Neural crest cell (in vitro differentiated cells): ENCODE measurements at regions not wholly inside any gene's neighbourhood (a gene's known extent, or its start where the extent isn't known, plus 50 kb on each side); places are given as distances from the start of the nearest gene placed in this dataset.
"Not testable (repeated sequence)": the region's sequence is repeated elsewhere in the genome, so short reads cannot be mapped to it uniquely, and the experiment has no call there.

Source experiments
- DNase-seq: peaks from one replicate; pipeline ENCODE4 v3.0.0; 2021; ENCODE audit warnings: low read depth, mixed read lengths, low spot score
- H3K27ac Mint-ChIP-seq: one replicate; pipeline ENCODE4 v1.8.0; 2021; ENCODE audit warnings: mild to moderate bottlenecking, mixed read lengths; ENCODE audit not compliant: unreplicated experiment
- H3K27me3 Mint-ChIP-seq: 2 replicates; pipeline ENCODE4 v1.8.0; 2021; ENCODE audit warnings: low read depth, mild to moderate bottlenecking, mixed read lengths
- H3K36me3 Mint-ChIP-seq: 2 replicates; pipeline ENCODE4 v1.8.0; 2021; ENCODE audit warnings: low read depth, mild to moderate bottlenecking, mixed read lengths
- H3K4me1 Mint-ChIP-seq: 2 replicates; pipeline ENCODE4 v1.8.0; 2021; ENCODE audit warnings: mixed read lengths
- H3K4me3 Mint-ChIP-seq: one replicate; pipeline ENCODE4 v1.8.0; 2021; ENCODE audit warnings: mild to moderate bottlenecking, mixed read lengths
- H3K9me3 Mint-ChIP-seq: 2 replicates; pipeline ENCODE4 v1.8.0; 2021; ENCODE audit warnings: mixed read lengths
- TF ChIP-seq, protein P1 (sequence below): fragments of 200-600 bp; sonication (generic); conservative IDR thresholded peaks from 2 replicates; pipeline ENCODE4 v1.5.0; 2021; ENCODE audit warnings: antibody characterized with exemption, mild to moderate bottlenecking

DNA sequence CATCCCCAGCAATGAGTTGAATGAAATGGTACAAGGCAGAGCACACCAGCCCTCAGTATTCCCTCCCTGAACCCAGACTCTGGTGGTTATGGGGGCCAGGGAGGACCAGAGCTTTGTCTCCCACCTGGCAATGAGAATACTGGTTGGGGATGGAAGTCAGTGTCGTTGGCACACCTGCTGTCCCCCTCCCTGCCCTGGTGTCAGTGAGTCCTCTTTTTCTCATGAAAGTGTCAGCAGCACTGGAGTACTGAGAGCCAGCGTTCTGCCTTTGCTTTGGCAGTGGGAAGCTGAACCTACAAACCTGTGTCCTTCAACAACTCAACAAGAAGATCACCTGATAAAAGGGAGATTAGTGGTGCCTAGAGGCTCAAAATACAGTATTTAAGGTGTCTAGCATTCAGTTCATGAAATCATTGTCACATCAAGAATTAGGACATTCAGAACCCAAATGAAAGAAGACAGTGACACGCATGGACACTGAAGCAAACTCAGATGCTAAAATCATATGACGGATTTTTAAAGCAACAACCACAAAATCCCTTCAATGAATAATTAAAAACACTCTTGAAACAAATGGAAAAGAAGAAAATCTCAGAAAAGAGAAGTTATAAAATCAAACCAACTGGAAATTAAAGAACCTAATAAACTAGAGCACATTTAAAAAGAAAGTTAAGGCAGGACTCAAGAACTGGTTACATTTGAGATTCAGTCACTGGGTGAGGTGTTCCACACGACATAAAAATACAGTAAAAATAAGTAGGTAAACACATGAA, 77.5 kb upstream of the VPREB1 start:
- H3K27me3 Mint-ChIP-seq, result peaks cover 95% of the 10 kb centered on the region
- no peaks in the 10 kb centered on the region for H3K9me3 Mint-ChIP-seq
- no peaks in the 10 kb centered on the region for H3K4me1 Mint-ChIP-seq
- H3K4me3 Mint-ChIP-seq, result no peak overlapping the region
- no peaks in the 10 kb centered on the region for H3K36me3 Mint-ChIP-seq
- no peak for DNase-seq
- no peak overlapping the region for H3K27ac Mint-ChIP-seq
- TF ChIP-seq, protein P1, sequence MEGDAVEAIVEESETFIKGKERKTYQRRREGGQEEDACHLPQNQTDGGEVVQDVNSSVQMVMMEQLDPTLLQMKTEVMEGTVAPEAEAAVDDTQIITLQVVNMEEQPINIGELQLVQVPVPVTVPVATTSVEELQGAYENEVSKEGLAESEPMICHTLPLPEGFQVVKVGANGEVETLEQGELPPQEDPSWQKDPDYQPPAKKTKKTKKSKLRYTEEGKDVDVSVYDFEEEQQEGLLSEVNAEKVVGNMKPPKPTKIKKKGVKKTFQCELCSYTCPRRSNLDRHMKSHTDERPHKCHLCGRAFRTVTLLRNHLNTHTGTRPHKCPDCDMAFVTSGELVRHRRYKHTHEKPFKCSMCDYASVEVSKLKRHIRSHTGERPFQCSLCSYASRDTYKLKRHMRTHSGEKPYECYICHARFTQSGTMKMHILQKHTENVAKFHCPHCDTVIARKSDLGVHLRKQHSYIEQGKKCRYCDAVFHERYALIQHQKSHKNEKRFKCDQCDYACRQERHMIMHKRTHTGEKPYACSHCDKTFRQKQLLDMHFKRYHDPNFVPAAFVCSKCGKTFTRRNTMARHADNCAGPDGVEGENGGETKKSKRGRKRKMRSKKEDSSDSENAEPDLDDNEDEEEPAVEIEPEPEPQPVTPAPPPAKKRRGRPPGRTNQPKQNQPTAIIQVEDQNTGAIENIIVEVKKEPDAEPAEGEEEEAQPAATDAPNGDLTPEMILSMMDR, result no peak

DNA sequence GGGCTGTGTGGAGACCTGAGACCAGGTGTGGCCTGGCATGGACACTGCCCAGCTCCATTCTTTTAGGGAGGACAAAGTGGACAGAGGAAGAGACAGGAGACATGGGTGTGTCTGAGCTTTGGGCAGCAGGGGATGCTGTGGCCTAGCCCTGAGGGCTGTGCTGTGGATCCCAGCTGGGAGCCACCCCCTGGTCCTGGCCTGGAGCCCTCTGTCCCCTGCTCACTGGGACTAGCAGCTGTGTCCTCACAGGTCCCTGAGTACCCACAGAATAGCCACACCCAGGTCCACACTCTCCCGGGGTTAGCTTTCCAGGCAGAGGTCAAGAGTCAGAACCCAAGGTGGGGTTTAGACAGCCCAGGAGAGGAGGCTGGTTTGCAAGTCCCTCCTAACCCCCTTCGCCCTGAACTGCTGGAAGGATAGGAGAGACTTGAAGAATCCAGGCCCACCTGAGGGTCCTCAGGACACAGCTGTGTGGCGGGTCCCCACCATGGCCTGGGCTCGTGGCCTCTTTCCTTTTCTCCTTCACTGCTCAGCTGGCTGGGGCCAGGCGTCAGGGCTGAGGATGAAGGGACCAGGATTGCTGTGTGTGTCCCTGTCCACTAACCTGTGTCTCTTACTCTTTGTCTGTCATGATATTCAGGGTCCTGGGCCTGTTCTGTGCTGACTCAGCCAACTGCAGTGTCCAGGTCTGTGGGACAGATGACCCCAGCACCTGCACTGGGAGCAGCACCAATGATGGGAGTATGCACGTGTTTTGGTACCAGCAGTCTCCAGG, 78.5 kb upstream of the VPREB1 start:
- no peaks in the 10 kb centered on the region for H3K4me1 Mint-ChIP-seq
- TF ChIP-seq, protein P1, result no peak
- no peak overlapping the region for H3K27ac Mint-ChIP-seq
- no peak overlapping the region for H3K4me3 Mint-ChIP-seq
- peaks cover 91% of the 10 kb centered on the region for H3K27me3 Mint-ChIP-seq
- H3K9me3 Mint-ChIP-seq, result no peaks in the 10 kb centered on the region
- no peak for DNase-seq
- H3K36me3 Mint-ChIP-seq, result no peaks in the 10 kb centered on the region

DNA sequence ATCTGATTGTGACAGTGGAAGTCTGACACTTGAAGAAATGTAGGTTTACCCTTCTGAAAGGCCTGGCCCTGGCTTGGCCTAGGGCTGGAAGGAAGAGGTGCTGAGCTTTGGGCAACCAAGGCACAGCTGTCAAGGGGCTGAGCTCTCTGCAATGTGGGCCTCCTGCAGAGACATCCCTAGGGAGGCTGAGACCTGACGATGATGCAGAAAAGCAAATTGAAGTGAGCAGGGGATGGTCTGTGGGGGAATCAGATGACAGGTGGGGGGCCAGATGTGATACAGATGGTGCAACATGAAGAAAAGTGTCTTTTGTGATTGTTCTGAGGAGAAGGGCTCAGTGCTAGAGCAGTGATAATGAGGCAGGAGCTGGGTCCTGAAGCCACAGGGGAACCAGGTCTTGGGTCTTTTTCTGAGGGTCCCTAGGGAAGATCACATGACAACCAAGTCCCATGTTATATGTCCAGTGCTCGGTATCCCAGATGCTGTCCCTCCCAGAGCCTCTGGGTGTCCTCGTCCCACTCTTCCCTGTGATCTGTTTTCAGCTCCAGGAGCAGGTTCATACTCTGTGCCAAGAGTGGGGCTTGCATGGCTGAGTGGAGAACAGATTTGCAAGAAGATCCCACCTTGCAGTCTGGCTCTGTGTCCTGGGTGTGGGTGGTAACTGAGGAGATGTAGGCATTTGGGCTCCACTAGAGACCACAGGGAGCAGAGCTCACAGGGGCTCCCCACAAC, 79.9 kb upstream of the VPREB1 start:
- Mint-ChIP-seq H3K9me3 (no peaks in the 10 kb centered on the region), H3K4me1 (no peaks in the 10 kb centered on the region), H3K36me3 (no peaks in the 10 kb centered on the region), H3K27me3 (peaks cover 81% of the 10 kb centered on the region), H3K27ac (no peak overlapping the region), H3K4me3 (no peak overlapping the region)
- no peak for DNase-seq
- TF ChIP-seq, protein P1, result no peak

DNA sequence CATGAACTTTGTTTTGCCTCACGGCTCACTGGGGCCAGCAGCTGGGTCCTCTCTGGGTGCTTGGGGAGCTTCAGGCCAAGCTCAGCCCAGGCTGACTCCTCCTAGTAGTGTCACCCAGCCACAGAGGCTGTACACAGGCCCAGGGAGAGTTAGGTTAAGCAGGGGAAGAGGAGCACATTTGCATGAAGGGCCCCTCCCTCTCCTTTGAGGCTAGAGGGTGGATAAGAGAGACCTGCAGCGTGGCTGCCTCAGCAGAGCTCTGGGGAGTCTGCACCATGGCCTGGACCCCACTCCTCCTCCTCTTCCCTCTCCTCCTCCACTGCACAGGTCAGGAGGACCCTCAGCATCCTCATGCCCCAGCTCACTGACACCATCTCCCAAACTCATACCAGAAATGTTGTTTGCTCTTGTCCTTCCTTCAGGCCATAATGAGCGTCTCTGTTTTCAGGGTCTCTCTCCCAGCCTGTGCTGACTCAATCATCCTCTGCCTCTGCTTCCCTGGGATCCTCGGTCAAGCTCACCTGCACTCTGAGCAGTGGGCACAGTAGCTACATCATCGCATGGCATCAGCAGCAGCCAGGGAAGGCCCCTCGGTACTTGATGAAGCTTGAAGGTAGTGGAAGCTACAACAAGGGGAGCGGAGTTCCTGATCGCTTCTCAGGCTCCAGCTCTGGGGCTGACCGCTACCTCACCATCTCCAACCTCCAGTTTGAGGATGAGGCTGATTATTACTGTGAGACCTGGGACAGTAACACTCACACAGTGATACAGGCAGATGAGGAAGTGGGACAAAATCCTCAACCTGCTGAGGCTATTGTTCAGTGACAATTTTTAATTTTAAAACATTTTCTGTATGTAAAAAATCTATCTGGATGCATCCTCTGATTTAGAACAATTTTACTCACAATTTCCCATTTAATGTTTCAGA, 82.4 kb upstream of the VPREB1 start:
- no peaks in the 10 kb centered on the region for H3K4me1 Mint-ChIP-seq
- H3K9me3 Mint-ChIP-seq, result no peaks in the 10 kb centered on the region
- H3K27ac Mint-ChIP-seq, result no peak overlapping the region
- no peak overlapping the region for H3K4me3 Mint-ChIP-seq
- no peak for DNase-seq
- TF ChIP-seq, protein P1, result no peak
- no peaks in the 10 kb centered on the region for H3K36me3 Mint-ChIP-seq
- peaks cover 80% of the 10 kb centered on the region for H3K27me3 Mint-ChIP-seq

DNA sequence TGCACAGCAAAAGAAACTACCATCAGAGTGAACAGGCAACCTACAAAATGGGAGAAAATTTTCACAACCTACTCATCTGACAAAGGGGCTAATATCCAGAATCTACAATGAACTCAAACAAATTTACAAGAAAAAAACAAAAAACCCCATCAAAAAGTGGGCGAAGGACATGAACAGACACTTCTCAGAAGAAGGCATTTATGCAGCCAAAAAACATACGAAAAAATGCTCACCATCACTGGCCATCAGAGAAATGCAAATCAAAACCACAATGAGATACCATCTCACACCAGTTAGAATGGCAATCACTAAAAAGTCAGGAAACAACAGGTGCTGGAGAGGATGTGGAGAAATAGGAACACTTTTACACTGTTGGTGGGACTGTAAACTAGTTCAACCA, 83.8 kb upstream of the VPREB1 start:
- H3K27me3 Mint-ChIP-seq, result peaks cover 81% of the 10 kb centered on the region
- H3K27ac Mint-ChIP-seq, H3K36me3 Mint-ChIP-seq, H3K4me1 Mint-ChIP-seq, DNase-seq, H3K9me3 Mint-ChIP-seq, H3K4me3 Mint-ChIP-seq: not testable (repeated sequence)
